GM19023 (cell line): ENCODE measurements at regions not wholly inside any gene's neighbourhood (a gene's known extent, or its start where the extent isn't known, plus 50 kb on each side); places are given as distances from the start of the nearest gene placed in this dataset.

Experiments
- ATAC-seq: cut with Tn5 transposase; IDR thresholded peaks from one replicate; pipeline ENCODE4 v1.9.1; 2021; ENCODE audit warnings: mild to moderate bottlenecking, moderate library complexity; ENCODE audit not compliant: unreplicated experiment

GRCh38 chr20:23282111-23282510 lies 68.5 kb upstream of the NXT1 start:
- no peak for ATAC-seq

GRCh38 chr20:23279836-23280235 lies 70.8 kb upstream of the NXT1 start:
- no peak for ATAC-seq

GRCh38 chr20:23278172-23278571 lies 72.4 kb upstream of the NXT1 start:
- no peak for ATAC-seq

- no peak for ATAC-seq
Observed at GRCh38 chr20:23277316-23277715, 73.3 kb upstream of the NXT1 start.

GRCh38 chr20:23273776-23274175 lies 76.8 kb upstream of the NXT1 start:
- no peak for ATAC-seq

GRCh38 chr20:23272176-23273029 lies 78.2 kb upstream of the NXT1 start:
- no peak for ATAC-seq

GRCh38 chr20:23270382-23270911 lies 80.1 kb upstream of the NXT1 start:
- ATAC-seq = no peak

- ATAC-seq = no peak
Observed at GRCh38 chr20:23269954-23270353, 80.6 kb upstream of the NXT1 start.

- no peak for ATAC-seq
Observed at GRCh38 chr20:23268792-23269354, 81.7 kb upstream of the NXT1 start.

- no peak for ATAC-seq
Observed at GRCh38 chr20:23267909-23268308, 82.7 kb upstream of the NXT1 start.

GRCh38 chr20:23266530-23267398 lies 83.8 kb upstream of the NXT1 start:
- no peak for ATAC-seq

- no peak for ATAC-seq
Observed at GRCh38 chr20:23265226-23265625, 85.4 kb upstream of the NXT1 start.

GRCh38 chr20:23264545-23264944 lies 86.0 kb upstream of the NXT1 start:
- no peak for ATAC-seq

GRCh38 chr20:23260181-23260840 lies 90.3 kb upstream of the NXT1 start:
- ATAC-seq = no peak

GRCh38 chr20:23258747-23259121 lies 91.9 kb upstream of the NXT1 start:
- ATAC-seq = no peak

GRCh38 chr20:23257848-23258746 lies 92.5 kb upstream of the NXT1 start:
- no peak for ATAC-seq

- ATAC-seq = no peak
Observed at GRCh38 chr20:23257106-23257761, 93.4 kb upstream of the NXT1 start.

- ATAC-seq = no peak
Observed at GRCh38 chr20:23255716-23256385, 94.7 kb upstream of the NXT1 start.

GRCh38 chr20:23255106-23255505 lies 95.5 kb upstream of the NXT1 start:
- ATAC-seq = no peak
